ENCODE measurements at regions not wholly inside any gene's neighbourhood (a gene's known extent, or its start where the extent isn't known, plus 50 kb on each side); places are given as distances from the start of the nearest gene placed in this dataset.
"Not testable (repeated sequence)": the region's sequence is repeated elsewhere in the genome, so short reads cannot be mapped to it uniquely, and the experiment has no call there.

GRCh38 chrX:141520750-141521149, 63.8 kb downstream of the SPANXA1 start:
- intact Hi-C loops (cut with micrococcal nuclease); ATAC-seq: not testable (repeated sequence)

GRCh38 chrX:141475788-141476187, 108.8 kb downstream of the SPANXA1 start:
- intact Hi-C loops (cut with micrococcal nuclease); ATAC-seq; DNase-seq: not testable (repeated sequence)

More at GRCh38 chrX:141520750-141521149, 63.8 kb downstream of the SPANXA1 start:
- DNase-seq = not testable (repeated sequence)

GRCh38 chrX:141469469-141469868, 115.1 kb downstream of the SPANXA1 start:
- ATAC-seq (no peak), DNase-seq (no peak)
- intact Hi-C loops (cut with micrococcal nuclease) = no loop called here

- intact Hi-C loops (cut with micrococcal nuclease) = no loop called here
- DNase-seq (no peak), ATAC-seq (no peak)
Observed at GRCh38 chrX:141468940-141469339, 115.6 kb downstream of the SPANXA1 start.

- no peak for ATAC-seq
- DNase-seq = no peak
- intact Hi-C loops (cut with micrococcal nuclease) = no loop called here
Observed at GRCh38 chrX:141467442-141467841, 117.1 kb downstream of the SPANXA1 start.

- intact Hi-C loops (cut with micrococcal nuclease) = no loop called here
Observed at GRCh38 chrX:141455103-141455502, 129.4 kb downstream of the SPANXA1 start.

GRCh38 chrX:141443922-141444321, 140.6 kb downstream of the SPANXA1 start:
- no peak for DNase-seq
- intact Hi-C loops (cut with micrococcal nuclease) = no loop called here

More at GRCh38 chrX:141455103-141455502, 129.4 kb downstream of the SPANXA1 start:
- DNase-seq (no peak), ATAC-seq (no peak)

GRCh38 chrX:141439651-141440050, 144.9 kb downstream of the SPANXA1 start:
- intact Hi-C loops (cut with micrococcal nuclease) = no loop called here
- no peak for ATAC-seq
- DNase-seq = no peak

More at GRCh38 chrX:141443922-141444321, 140.6 kb downstream of the SPANXA1 start:
- no peak for ATAC-seq

GRCh38 chrX:141415889-141416288, 168.6 kb downstream of the SPANXA1 start:
- intact Hi-C loops (cut with micrococcal nuclease) = no loop called here
- ATAC-seq (no peak), DNase-seq (no peak)

- DNase-seq = no peak
Observed at GRCh38 chrX:141405853-141406492, 163.7 kb upstream of the SPANXC start.

GRCh38 chrX:141405486-141405852, 163.2 kb upstream of the SPANXC start:
- intact Hi-C loops (cut with micrococcal nuclease) = no loop called here
- DNase-seq (no peak), ATAC-seq (no peak)

More at GRCh38 chrX:141405853-141406492, 163.7 kb upstream of the SPANXC start:
- intact Hi-C loops (cut with micrococcal nuclease) = no loop called here
- ATAC-seq = no peak

GRCh38 chrX:141402897-141403610, 160.7 kb upstream of the SPANXC start:
- DNase-seq (no peak), ATAC-seq (no peak)
- intact Hi-C loops (cut with micrococcal nuclease) = no loop called here

- intact Hi-C loops (cut with micrococcal nuclease) = no loop called here
- no peak for DNase-seq
- no peak for ATAC-seq
Observed at GRCh38 chrX:141396536-141396935, 154.2 kb upstream of the SPANXC start.

- intact Hi-C loops (cut with micrococcal nuclease) = no loop called here
- ATAC-seq (no peak), DNase-seq (no peak)
Observed at GRCh38 chrX:141375011-141375760, 132.9 kb upstream of the SPANXC start.

GRCh38 chrX:141341743-141342142, 99.4 kb upstream of the SPANXC start:
- intact Hi-C loops (cut with micrococcal nuclease) = no loop called here
- ATAC-seq = no peak
- no peak for DNase-seq

- ATAC-seq = peak; percentile 29
- DNase-seq = no peak
- intact Hi-C loops (cut with micrococcal nuclease) = no loop called here
Observed at GRCh38 chrX:141341341-141341740, 99.0 kb upstream of the SPANXC start.

GRCh38 chrX:141320801-141321200, 78.5 kb upstream of the SPANXC start:
- no peak for DNase-seq
- intact Hi-C loops (cut with micrococcal nuclease) = no loop called here
- no peak for ATAC-seq

- intact Hi-C loops (cut with micrococcal nuclease) = no loop called here
- ATAC-seq = no peak
Observed at GRCh38 chrX:141314441-141314840, 72.1 kb upstream of the SPANXC start.

GRCh38 chrX:141301017-141301416, 58.7 kb upstream of the SPANXC start:
- DNase-seq (no peak), ATAC-seq (no peak)
- intact Hi-C loops (cut with micrococcal nuclease) = no loop called here

More at GRCh38 chrX:141314441-141314840, 72.1 kb upstream of the SPANXC start:
- no peak for DNase-seq

Data from left ventricle myocardium superior (tissue), 1 donor.